H1 (cell line): ENCODE measurements at regions not wholly inside any gene's neighbourhood (a gene's known extent, or its start where the extent isn't known, plus 50 kb on each side); places are given as distances from the start of the nearest gene placed in this dataset.

Experiments
- KDM4A ChIP-seq: IDR thresholded peaks from one replicate; pipeline ENCODE4 v1.7.1; 2012; ENCODE audit warnings: low read depth, mild to moderate bottlenecking, moderate library complexity, low read length, inconsistent platforms; ENCODE audit not compliant: severe bottlenecking

- no peak for TF ChIP-seq KDM4A
Observed at GRCh38 chr2:163481515-163481914, 254.3 kb downstream of the FIGN start (continued).
